DOHH2 (cell line): ENCODE measurements at regions not wholly inside any gene's neighbourhood (a gene's known extent, or its start where the extent isn't known, plus 50 kb on each side); places are given as distances from the start of the nearest gene placed in this dataset.

Experiments
- EZH2phosphoT487 ChIP-seq: fragments of 200-600 bp; sonication (generic); IDR thresholded peaks from 2 replicates; pipeline ENCODE4 v1.6.1; 2017; ENCODE audit warnings: borderline replicate concordance, mild to moderate bottlenecking, antibody characterized with exemption, low read length, moderate library complexity, mixed read lengths
- TF ChIP-seq, protein P1 (sequence below): fragments of 200-600 bp; sonication (generic); IDR thresholded peaks from one replicate; pipeline ENCODE4 v1.5.1; 2014; ENCODE audit warnings: antibody characterized with exemption, mild to moderate bottlenecking, low read depth, low read length; ENCODE audit not compliant: poor library complexity, severe bottlenecking

- TF ChIP-seq, protein P1, sequence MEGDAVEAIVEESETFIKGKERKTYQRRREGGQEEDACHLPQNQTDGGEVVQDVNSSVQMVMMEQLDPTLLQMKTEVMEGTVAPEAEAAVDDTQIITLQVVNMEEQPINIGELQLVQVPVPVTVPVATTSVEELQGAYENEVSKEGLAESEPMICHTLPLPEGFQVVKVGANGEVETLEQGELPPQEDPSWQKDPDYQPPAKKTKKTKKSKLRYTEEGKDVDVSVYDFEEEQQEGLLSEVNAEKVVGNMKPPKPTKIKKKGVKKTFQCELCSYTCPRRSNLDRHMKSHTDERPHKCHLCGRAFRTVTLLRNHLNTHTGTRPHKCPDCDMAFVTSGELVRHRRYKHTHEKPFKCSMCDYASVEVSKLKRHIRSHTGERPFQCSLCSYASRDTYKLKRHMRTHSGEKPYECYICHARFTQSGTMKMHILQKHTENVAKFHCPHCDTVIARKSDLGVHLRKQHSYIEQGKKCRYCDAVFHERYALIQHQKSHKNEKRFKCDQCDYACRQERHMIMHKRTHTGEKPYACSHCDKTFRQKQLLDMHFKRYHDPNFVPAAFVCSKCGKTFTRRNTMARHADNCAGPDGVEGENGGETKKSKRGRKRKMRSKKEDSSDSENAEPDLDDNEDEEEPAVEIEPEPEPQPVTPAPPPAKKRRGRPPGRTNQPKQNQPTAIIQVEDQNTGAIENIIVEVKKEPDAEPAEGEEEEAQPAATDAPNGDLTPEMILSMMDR: no peak
- no peak for TF ChIP-seq EZH2phosphoT487
These were observed 293.9 kb downstream of the SATB2 start for GRCh38 chr2:199163613-199164458.
